Large intestine (tissue), 3 donors: ENCODE measurements at regions not wholly inside any gene's neighbourhood (a gene's known extent, or its start where the extent isn't known, plus 50 kb on each side); places are given as distances from the start of the nearest gene placed in this dataset.
A peak's percentile ranks its signal among the peaks of the same experiment; 100 is the strongest.
"Not testable (repeated sequence)": the region's sequence is repeated elsewhere in the genome, so short reads cannot be mapped to it uniquely, and the experiment has no call there.

ENCODE experiments used
- DNase-seq, 2 donors: peaks; one replicate each; pipeline versions ENCODE4 v3.0.0 to v3.0.0-alpha.2; 2013
- H3K27ac ChIP-seq: one replicate; pipeline ENCODE4 v1.5.1; 2013; ENCODE audit warnings: low read length
- H3K27me3 ChIP-seq: 2 replicates; pipeline ENCODE4 v1.6.1; 2013; ENCODE audit warnings: low read length; ENCODE audit not compliant: control insufficient read depth, insufficient read depth
- H3K36me3 ChIP-seq: 2 replicates; pipeline ENCODE4 v1.6.1; 2013; ENCODE audit warnings: low read length; ENCODE audit not compliant: control insufficient read depth, insufficient read depth
- H3K4me1 ChIP-seq: one replicate; pipeline ENCODE4 v1.6.1; 2013; ENCODE audit warnings: low read length; ENCODE audit not compliant: control insufficient read depth, insufficient read depth
- H3K4me3 ChIP-seq: one replicate; pipeline ENCODE4 v1.5.1; 2013; ENCODE audit warnings: low read length
- H3K9me3 ChIP-seq: one replicate; pipeline ENCODE4 v1.6.1; 2013; ENCODE audit warnings: mild to moderate bottlenecking, low read depth, low read length, moderate library complexity; ENCODE audit not compliant: control insufficient read depth
- WGBS: methylation state at CpG from one replicate; pipeline ENCODE4 v1.1.5; 2013; ENCODE audit warnings: low lambda C conversion rate; ENCODE audit not compliant: insufficient coverage; 5-methylcytosine and 5-hydroxymethylcytosine counted together

GRCh38 chr1:78325293-78325692 is 165.5 kb upstream of the PTGFR start:
- H3K4me3 ChIP-seq = no peak overlapping the region
- no peak for DNase-seq
- H3K36me3 ChIP-seq = no peaks in the 10 kb centered on the region
- H3K4me1 ChIP-seq = no peaks in the 10 kb centered on the region
- WGBS = no CpG with 5 or more reads among the region's 3 CpGs
- H3K27ac ChIP-seq = no peak overlapping the region
- H3K27me3 ChIP-seq = no peaks in the 10 kb centered on the region
- no peaks in the 10 kb centered on the region for H3K9me3 ChIP-seq

GRCh38 chr1:78329475-78329874 is 161.3 kb upstream of the PTGFR start:
- H3K36me3 ChIP-seq = no peaks in the 10 kb centered on the region

GRCh38 chr1:78331799-78332198 is 159.0 kb upstream of the PTGFR start:
- no peaks in the 10 kb centered on the region for H3K4me1 ChIP-seq
- no peak overlapping the region for H3K27ac ChIP-seq
- no peaks in the 10 kb centered on the region for H3K9me3 ChIP-seq
- H3K4me3 ChIP-seq = no peak overlapping the region
- H3K36me3 ChIP-seq = no peaks in the 10 kb centered on the region
- 87% methylated on average over 1 of the region's 1 CpG for WGBS
- H3K27me3 ChIP-seq = no peaks in the 10 kb centered on the region
- DNase-seq = no peak

More at GRCh38 chr1:78329475-78329874, 161.3 kb upstream of the PTGFR start:
- Histone ChIP-seq H3K9me3 (no peaks in the 10 kb centered on the region), H3K27me3 (no peaks in the 10 kb centered on the region), H3K4me3 (no peak overlapping the region), H3K27ac (no peak overlapping the region), H3K4me1 (no peaks in the 10 kb centered on the region)
- WGBS = no CpG with 5 or more reads among the region's 5 CpGs
- DNase-seq = no peak

GRCh38 chr1:78333502-78333901 is 157.3 kb upstream of the PTGFR start:
- no CpG with 5 or more reads among the region's 4 CpGs for WGBS
- no peaks in the 10 kb centered on the region for H3K36me3 ChIP-seq
- no peaks in the 10 kb centered on the region for H3K4me1 ChIP-seq
- DNase-seq = peak in 1 of 2 donors; percentile 16
- no peak overlapping the region for H3K4me3 ChIP-seq
- no peak overlapping the region for H3K27ac ChIP-seq
- no peaks in the 10 kb centered on the region for H3K9me3 ChIP-seq
- H3K27me3 ChIP-seq = no peaks in the 10 kb centered on the region

- no peaks in the 10 kb centered on the region for H3K36me3 ChIP-seq
- H3K27me3 ChIP-seq = no peaks in the 10 kb centered on the region
- H3K9me3 ChIP-seq = no peaks in the 10 kb centered on the region
- H3K4me1 ChIP-seq = no peaks in the 10 kb centered on the region
- no peak overlapping the region for H3K4me3 ChIP-seq
- DNase-seq = no peak
- WGBS = 100% methylated on average over 1 of the region's 2 CpGs
- H3K27ac ChIP-seq = no peak overlapping the region
These were observed 156.7 kb upstream of the PTGFR start for GRCh38 chr1:78334114-78334513.

GRCh38 chr1:78334952-78335351 is 155.8 kb upstream of the PTGFR start:
- Histone ChIP-seq H3K9me3 (no peaks in the 10 kb centered on the region), H3K27ac (no peak overlapping the region), H3K4me3 (no peak overlapping the region), H3K36me3 (no peaks in the 10 kb centered on the region), H3K4me1 (no peaks in the 10 kb centered on the region), H3K27me3 (no peaks in the 10 kb centered on the region)
- 100% methylated on average over 2 of the region's 4 CpGs for WGBS
- no peak for DNase-seq

GRCh38 chr1:78336751-78337150 is 154.0 kb upstream of the PTGFR start:
- H3K27me3 ChIP-seq, H3K4me3 ChIP-seq, DNase-seq, H3K9me3 ChIP-seq, H3K4me1 ChIP-seq, H3K36me3 ChIP-seq, H3K27ac ChIP-seq: not testable (repeated sequence)
- WGBS = no CpG with 5 or more reads among the region's 3 CpGs

GRCh38 chr1:78339490-78339889 is 151.3 kb upstream of the PTGFR start:
- Histone ChIP-seq H3K4me3 (no peak overlapping the region), H3K27me3 (no peaks in the 10 kb centered on the region), H3K36me3 (no peaks in the 10 kb centered on the region), H3K9me3 (no peaks in the 10 kb centered on the region), H3K27ac (no peak overlapping the region), H3K4me1 (no peaks in the 10 kb centered on the region)
- no CpG with 5 or more reads among the region's 1 CpG for WGBS
- DNase-seq = no peak

GRCh38 chr1:78340006-78340405 is 150.8 kb upstream of the PTGFR start:
- Histone ChIP-seq H3K4me1 (no peaks in the 10 kb centered on the region), H3K27me3 (no peaks in the 10 kb centered on the region), H3K9me3 (no peaks in the 10 kb centered on the region), H3K4me3 (no peak overlapping the region), H3K36me3 (no peaks in the 10 kb centered on the region), H3K27ac (no peak overlapping the region)
- DNase-seq = no peak

- Histone ChIP-seq H3K36me3 (no peaks in the 10 kb centered on the region), H3K9me3 (no peaks in the 10 kb centered on the region), H3K4me3 (no peak overlapping the region), H3K27ac (no peak overlapping the region), H3K27me3 (no peaks in the 10 kb centered on the region), H3K4me1 (no peaks in the 10 kb centered on the region)
- no peak for DNase-seq
These were observed 142.1 kb upstream of the PTGFR start for GRCh38 chr1:78348496-78349284.

GRCh38 chr1:78351551-78352216 is 139.1 kb upstream of the PTGFR start:
- H3K4me3 ChIP-seq = no peak overlapping the region
- DNase-seq = no peak
- H3K9me3 ChIP-seq = no peaks in the 10 kb centered on the region
- no CpG with 5 or more reads among the region's 2 CpGs for WGBS
- no peaks in the 10 kb centered on the region for H3K27me3 ChIP-seq
- H3K36me3 ChIP-seq = no peaks in the 10 kb centered on the region
- no peaks in the 10 kb centered on the region for H3K4me1 ChIP-seq
- no peak overlapping the region for H3K27ac ChIP-seq
